ENCODE measurements at regions not wholly inside any gene's neighbourhood (a gene's known extent, or its start where the extent isn't known, plus 50 kb on each side); places are given as distances from the start of the nearest gene placed in this dataset.

- no peak for DNase-seq
- CTCF ChIA-PET: no interaction called here
- Mint-ChIP-seq H3K27ac (no peak overlapping the region), H3K4me3 (no peak overlapping the region), H3K9me3 (ENCODE audit: low read depth) (peaks cover 3% of the 10 kb centered on the region), H3K36me3 (no peaks in the 10 kb centered on the region), H3K27me3 (no peaks in the 10 kb centered on the region), H3K4me1 (no peaks in the 10 kb centered on the region)
- no peak for ATAC-seq
Observed at GRCh38 chr1:189431447-189431846, 1046.2 kb downstream of the BRINP3 start.

DNA sequence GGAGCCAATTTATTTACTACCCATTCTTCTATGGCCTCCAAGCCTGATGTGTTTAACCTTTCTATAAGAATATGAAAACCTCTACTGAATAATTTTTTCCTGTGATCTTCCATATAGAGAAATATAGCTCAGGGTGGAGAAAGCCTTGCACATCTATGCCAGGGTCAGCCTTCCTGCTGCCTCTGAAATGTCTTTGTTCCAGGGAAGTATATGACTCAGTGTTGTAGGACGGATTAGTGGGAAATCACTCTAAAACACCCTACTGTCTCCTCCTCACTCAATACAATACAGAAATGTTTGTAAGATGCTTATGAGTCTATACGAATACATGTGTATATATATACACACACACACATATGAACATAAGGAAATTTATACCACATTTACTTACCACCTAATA, 1044.9 kb downstream of the BRINP3 start:
- H3K36me3 Mint-ChIP-seq: no peaks in the 10 kb centered on the region
- ATAC-seq (no peak), DNase-seq (no peak)
- CTCF ChIA-PET: interaction anchor here (1.8 kb wide), 1 partner anchor 9 kb away, joined by 4 read pairs; no protein-coding TSS in a partner anchor
- H3K27ac Mint-ChIP-seq: no peak overlapping the region
- H3K9me3 Mint-ChIP-seq (ENCODE audit: low read depth): peaks cover 3% of the 10 kb centered on the region
- no peaks in the 10 kb centered on the region for H3K27me3 Mint-ChIP-seq
- no peaks in the 10 kb centered on the region for H3K4me1 Mint-ChIP-seq
- no peak overlapping the region for H3K4me3 Mint-ChIP-seq

DNA sequence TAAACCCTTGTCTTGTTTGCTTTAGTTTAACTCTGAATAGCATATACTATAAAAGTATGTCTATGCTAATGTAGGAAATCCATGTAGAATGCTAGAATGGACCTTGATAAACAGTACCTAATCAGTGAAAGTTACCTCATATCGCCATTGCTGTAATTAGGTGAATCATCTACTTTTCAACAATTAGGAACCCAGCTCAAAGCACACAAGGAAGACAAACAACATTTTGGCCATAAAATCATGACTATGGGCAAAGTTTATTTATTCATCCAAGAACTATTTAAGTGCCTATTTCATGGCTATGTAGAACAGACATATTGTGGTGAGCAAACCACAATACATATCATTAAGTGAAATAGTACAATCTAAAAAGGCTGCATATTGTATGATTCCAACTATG, 1043.2 kb downstream of the BRINP3 start:
- ATAC-seq: no peak
- CTCF ChIA-PET: no interaction called here
- DNase-seq: no peak
- H3K4me3 Mint-ChIP-seq: no peak overlapping the region
- H3K36me3 Mint-ChIP-seq: no peaks in the 10 kb centered on the region
- H3K9me3 Mint-ChIP-seq (ENCODE audit: low read depth): peaks cover 3% of the 10 kb centered on the region
- no peaks in the 10 kb centered on the region for H3K4me1 Mint-ChIP-seq
- no peak overlapping the region for H3K27ac Mint-ChIP-seq
- no peaks in the 10 kb centered on the region for H3K27me3 Mint-ChIP-seq

DNA sequence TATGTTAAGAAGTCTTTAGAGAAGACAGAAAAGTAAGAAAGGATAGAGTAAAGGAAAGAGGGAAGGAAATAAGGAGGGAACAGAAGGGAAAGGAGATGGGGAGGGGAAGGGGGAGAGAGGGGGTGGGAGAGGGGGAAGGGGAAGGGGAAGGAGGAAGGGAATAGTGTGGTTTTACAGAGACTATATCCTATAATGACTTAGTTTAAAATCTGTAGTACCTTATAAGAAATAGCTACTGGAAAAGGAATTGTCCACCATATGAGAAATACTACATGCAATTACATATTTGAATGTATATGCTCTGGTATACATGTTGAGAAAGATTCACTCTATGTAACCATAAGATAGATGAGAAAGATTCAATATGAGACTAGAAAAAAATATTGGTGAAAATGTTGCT, 1042.3 kb downstream of the BRINP3 start:
- no peaks in the 10 kb centered on the region for H3K4me1 Mint-ChIP-seq
- no peaks in the 10 kb centered on the region for H3K36me3 Mint-ChIP-seq
- H3K27me3 Mint-ChIP-seq: no peaks in the 10 kb centered on the region
- DNase-seq (no peak), ATAC-seq (no peak)
- CTCF ChIA-PET: no interaction called here
- H3K9me3 Mint-ChIP-seq (ENCODE audit: low read depth): peaks cover 5% of the 10 kb centered on the region
- H3K27ac Mint-ChIP-seq: no peak overlapping the region
- H3K4me3 Mint-ChIP-seq: no peak overlapping the region

DNA sequence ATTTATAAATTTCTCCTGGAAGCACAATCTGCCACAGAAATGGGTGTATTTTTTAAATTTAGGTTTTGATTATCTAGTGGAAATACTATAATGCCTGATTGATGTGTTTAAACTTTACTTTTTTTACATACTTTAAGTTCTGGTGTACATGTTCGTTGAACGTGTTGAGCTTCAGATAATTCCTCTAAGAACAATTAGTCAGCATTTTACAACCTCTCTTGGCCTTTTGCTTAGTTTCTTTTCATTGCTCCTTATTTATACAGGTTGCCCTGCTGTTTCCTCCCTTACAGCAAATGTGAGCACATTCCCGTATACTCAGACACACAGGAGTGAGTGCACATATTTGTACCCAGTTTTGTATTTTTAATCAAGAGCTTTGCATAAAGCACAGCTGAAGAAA, 1038.9 kb downstream of the BRINP3 start:
- CTCF ChIA-PET: no interaction called here
- no peaks in the 10 kb centered on the region for H3K4me1 Mint-ChIP-seq

DNA sequence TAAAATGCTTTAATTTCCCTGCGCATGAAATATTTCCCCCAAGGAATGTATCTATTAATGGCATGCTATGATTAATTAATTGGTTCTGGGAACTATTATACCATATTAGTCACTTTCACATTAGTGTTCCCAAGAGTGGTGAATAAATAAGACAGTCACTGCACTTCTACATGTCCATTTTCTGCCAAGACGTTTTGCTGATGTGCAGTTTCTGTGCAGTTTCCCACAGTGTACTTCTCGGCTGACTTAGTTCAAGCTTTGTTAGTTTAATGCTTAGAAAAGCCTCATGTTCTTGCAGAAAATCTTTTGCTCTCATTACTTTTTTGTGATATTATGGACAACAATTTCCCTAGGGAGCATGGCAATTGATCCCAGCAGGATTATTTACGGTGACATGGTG, 1014.5 kb downstream of the BRINP3 start:
- H3K4me1 Mint-ChIP-seq: no peaks in the 10 kb centered on the region
- CTCF ChIA-PET: no interaction called here
- peaks cover 5% of the 10 kb centered on the region for H3K9me3 Mint-ChIP-seq (ENCODE audit: low read depth)
- H3K27ac Mint-ChIP-seq: no peak overlapping the region
- ATAC-seq: no peak
- DNase-seq: no peak
- no peaks in the 10 kb centered on the region for H3K36me3 Mint-ChIP-seq
- no peaks in the 10 kb centered on the region for H3K27me3 Mint-ChIP-seq
- no peak overlapping the region for H3K4me3 Mint-ChIP-seq

More for the DNA sequence above, 1038.9 kb downstream of the BRINP3 start:
- Mint-ChIP-seq H3K4me3 (no peak overlapping the region), H3K27me3 (no peaks in the 10 kb centered on the region), H3K9me3 (ENCODE audit: low read depth) (peaks cover 4% of the 10 kb centered on the region), H3K27ac (no peak overlapping the region), H3K36me3 (no peaks in the 10 kb centered on the region)
- DNase-seq: no peak
- no peak for ATAC-seq

DNA sequence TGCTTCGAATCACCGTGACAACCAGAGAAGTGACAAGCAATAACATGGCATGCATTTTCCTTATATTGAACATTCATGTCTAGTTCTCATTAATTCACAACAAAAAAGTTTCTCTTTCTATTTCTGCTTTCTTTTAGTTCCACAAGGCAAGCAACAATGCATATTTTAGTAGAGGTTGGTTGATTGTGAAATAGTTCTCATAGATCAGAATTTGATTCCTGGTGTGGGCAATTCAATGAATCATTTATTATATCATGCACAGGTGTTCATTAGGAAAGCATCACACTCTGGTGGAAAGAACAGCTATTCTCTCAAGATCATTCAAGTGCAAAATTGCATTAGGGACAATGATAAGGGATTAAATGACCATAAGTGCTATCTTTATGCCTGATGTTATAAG, 980.9 kb downstream of the BRINP3 start:
- DNase-seq (no peak), ATAC-seq (no peak)
- no peak overlapping the region for H3K27ac Mint-ChIP-seq
- peaks cover 6% of the 10 kb centered on the region for H3K9me3 Mint-ChIP-seq (ENCODE audit: low read depth)
- no peak overlapping the region for H3K4me3 Mint-ChIP-seq
- H3K27me3 Mint-ChIP-seq: no peaks in the 10 kb centered on the region
- H3K36me3 Mint-ChIP-seq: no peaks in the 10 kb centered on the region
- CTCF ChIA-PET: no interaction called here
- no peaks in the 10 kb centered on the region for H3K4me1 Mint-ChIP-seq

GRCh38 chr1:189499736-189500135, 977.9 kb downstream of the BRINP3 start:
- ATAC-seq: no peak
- no peak overlapping the region for H3K27ac Mint-ChIP-seq
- no peaks in the 10 kb centered on the region for H3K36me3 Mint-ChIP-seq
- no peaks in the 10 kb centered on the region for H3K4me1 Mint-ChIP-seq
- H3K4me3 Mint-ChIP-seq: no peak overlapping the region
- no peak for DNase-seq
- no peaks in the 10 kb centered on the region for H3K27me3 Mint-ChIP-seq
- H3K9me3 Mint-ChIP-seq (ENCODE audit: low read depth): peaks cover 6% of the 10 kb centered on the region
- CTCF ChIA-PET: no interaction called here

DNA sequence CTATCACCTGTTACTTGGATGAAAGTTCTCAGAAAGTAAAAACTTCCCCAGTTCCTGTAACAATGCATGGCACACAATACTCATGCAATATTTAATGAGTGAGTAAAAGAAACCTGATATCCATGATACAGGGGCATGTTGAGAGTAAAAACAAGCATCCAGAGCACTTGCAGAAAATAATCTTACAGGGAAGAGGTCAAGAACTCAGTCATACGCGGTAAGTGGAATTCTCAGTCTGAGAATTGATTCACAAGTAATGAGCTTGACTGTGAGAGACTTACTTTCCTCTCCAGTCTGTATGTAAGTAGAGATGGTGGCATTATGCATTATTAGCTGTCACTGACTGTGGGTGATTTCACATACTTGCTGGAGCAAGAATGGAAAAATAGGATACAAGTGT, 976.9 kb downstream of the BRINP3 start:
- Mint-ChIP-seq H3K4me1 (no peaks in the 10 kb centered on the region), H3K9me3 (ENCODE audit: low read depth) (peaks cover 6% of the 10 kb centered on the region), H3K27me3 (no peaks in the 10 kb centered on the region), H3K4me3 (no peak overlapping the region), H3K27ac (no peak overlapping the region), H3K36me3 (no peaks in the 10 kb centered on the region)
- CTCF ChIA-PET: no interaction called here
- DNase-seq (no peak), ATAC-seq (no peak)

GRCh38 chr1:189510827-189511226, 966.8 kb downstream of the BRINP3 start:
- no peak overlapping the region for H3K27ac Mint-ChIP-seq
- no peaks in the 10 kb centered on the region for H3K27me3 Mint-ChIP-seq
- CTCF ChIA-PET: no interaction called here
- H3K36me3 Mint-ChIP-seq: no peaks in the 10 kb centered on the region
- H3K9me3 Mint-ChIP-seq (ENCODE audit: low read depth): peaks cover 7% of the 10 kb centered on the region
- ATAC-seq (no peak), DNase-seq (no peak)
- H3K4me1 Mint-ChIP-seq: no peaks in the 10 kb centered on the region
- no peak overlapping the region for H3K4me3 Mint-ChIP-seq

DNA sequence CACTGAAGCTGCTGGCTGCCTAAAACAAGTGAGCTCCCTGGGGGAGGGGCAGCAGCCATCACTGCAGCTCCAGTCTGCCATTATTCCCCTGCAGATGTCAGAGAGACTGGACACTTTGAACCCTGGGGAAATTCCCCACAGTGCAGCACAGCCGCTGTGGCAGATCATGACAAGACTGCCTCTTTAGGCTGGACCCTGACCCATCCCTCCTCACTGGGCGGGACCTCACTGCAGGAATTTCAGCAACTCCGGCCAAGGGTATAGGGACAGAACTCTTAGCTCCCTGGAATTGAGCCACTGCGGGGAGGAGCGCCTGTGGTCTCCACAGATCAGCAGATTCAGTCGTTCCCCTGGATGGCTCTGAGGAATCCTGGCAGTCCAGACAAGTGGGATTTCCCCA, 964.6 kb downstream of the BRINP3 start:
- CTCF ChIA-PET: no interaction called here
- no peak overlapping the region for H3K4me3 Mint-ChIP-seq
- ATAC-seq: no peak
- H3K36me3 Mint-ChIP-seq: no peaks in the 10 kb centered on the region
- no peak overlapping the region for H3K27ac Mint-ChIP-seq
- no peaks in the 10 kb centered on the region for H3K4me1 Mint-ChIP-seq
- DNase-seq: no peak
- peaks cover 7% of the 10 kb centered on the region for H3K9me3 Mint-ChIP-seq (ENCODE audit: low read depth)
- no peaks in the 10 kb centered on the region for H3K27me3 Mint-ChIP-seq

- CTCF ChIA-PET: no interaction called here
- Mint-ChIP-seq H3K36me3 (no peaks in the 10 kb centered on the region), H3K27me3 (no peaks in the 10 kb centered on the region), H3K9me3 (ENCODE audit: low read depth) (peaks cover 6% of the 10 kb centered on the region), H3K4me3 (no peak overlapping the region), H3K4me1 (no peaks in the 10 kb centered on the region), H3K27ac (no peak overlapping the region)
- no peak for ATAC-seq
- no peak for DNase-seq
Observed at GRCh38 chr1:189522441-189522840, 955.2 kb downstream of the BRINP3 start.

GRCh38 chr1:189524501-189524900, 953.2 kb downstream of the BRINP3 start:
- ATAC-seq (no peak), DNase-seq (no peak)
- H3K9me3 Mint-ChIP-seq (ENCODE audit: low read depth): peaks cover 6% of the 10 kb centered on the region
- H3K27ac Mint-ChIP-seq: no peak overlapping the region
- no peaks in the 10 kb centered on the region for H3K4me1 Mint-ChIP-seq
- no peaks in the 10 kb centered on the region for H3K27me3 Mint-ChIP-seq
- H3K36me3 Mint-ChIP-seq: no peaks in the 10 kb centered on the region
- CTCF ChIA-PET: no interaction called here
- H3K4me3 Mint-ChIP-seq: no peak overlapping the region

GRCh38 chr1:189530162-189530561, 947.5 kb downstream of the BRINP3 start:
- Mint-ChIP-seq H3K27ac (no peak overlapping the region), H3K27me3 (no peaks in the 10 kb centered on the region), H3K4me3 (no peak overlapping the region), H3K4me1 (no peaks in the 10 kb centered on the region), H3K36me3 (no peaks in the 10 kb centered on the region), H3K9me3 (ENCODE audit: low read depth) (peaks cover 8% of the 10 kb centered on the region)
- DNase-seq (no peak), ATAC-seq (no peak)
- CTCF ChIA-PET: no interaction called here

DNA sequence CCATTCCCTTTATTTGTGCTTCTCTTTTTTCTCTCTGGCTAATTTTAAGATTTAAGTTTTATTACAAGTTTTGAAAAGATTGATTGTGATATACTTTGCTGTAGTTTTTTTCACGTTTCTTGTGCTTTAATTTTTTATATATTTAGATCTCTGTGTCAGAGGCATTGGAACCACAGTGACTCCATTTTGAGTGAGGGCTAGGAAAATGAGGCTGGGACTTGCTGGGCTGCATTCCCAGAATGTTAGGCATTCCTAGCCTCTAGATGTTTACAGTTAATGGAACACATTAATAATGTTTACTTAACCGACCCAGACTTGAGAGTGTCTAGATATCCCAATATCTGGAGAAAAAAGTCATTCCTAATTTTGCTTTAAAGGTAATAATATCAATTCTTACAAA, 939.4 kb downstream of the BRINP3 start:
- no peak for ATAC-seq
- no peaks in the 10 kb centered on the region for H3K27me3 Mint-ChIP-seq
- H3K9me3 Mint-ChIP-seq (ENCODE audit: low read depth): peaks cover 4% of the 10 kb centered on the region
- CTCF ChIA-PET: no interaction called here
- no peak overlapping the region for H3K27ac Mint-ChIP-seq
- no peak overlapping the region for H3K4me3 Mint-ChIP-seq
- no peaks in the 10 kb centered on the region for H3K36me3 Mint-ChIP-seq
- no peaks in the 10 kb centered on the region for H3K4me1 Mint-ChIP-seq
- DNase-seq: no peak

Data from activated CD8-positive, alpha-beta memory T cell treated with anti-CD3 and anti-CD28 coated beads, Interleukin-2, amount 10 ng/mL, durations not matched to agents 7 days and 5 days (primary cell).